Fibroblast of the conjunctiva (primary cell): ENCODE measurements at regions not wholly inside any gene's neighbourhood (a gene's known extent, or its start where the extent isn't known, plus 50 kb on each side); places are given as distances from the start of the nearest gene placed in this dataset.

Source experiments
- DNase-seq: peaks from one replicate; pipeline ENCODE4 v3.0.0-alpha.2; 2010; ENCODE audit warnings: low read depth

GRCh38 chr2:121076498-121076820, 208.5 kb downstream of the TFCP2L1 start:
- no peak for DNase-seq

GRCh38 chr2:121076885-121077549, 208.0 kb downstream of the TFCP2L1 start:
- no peak for DNase-seq

DNA sequence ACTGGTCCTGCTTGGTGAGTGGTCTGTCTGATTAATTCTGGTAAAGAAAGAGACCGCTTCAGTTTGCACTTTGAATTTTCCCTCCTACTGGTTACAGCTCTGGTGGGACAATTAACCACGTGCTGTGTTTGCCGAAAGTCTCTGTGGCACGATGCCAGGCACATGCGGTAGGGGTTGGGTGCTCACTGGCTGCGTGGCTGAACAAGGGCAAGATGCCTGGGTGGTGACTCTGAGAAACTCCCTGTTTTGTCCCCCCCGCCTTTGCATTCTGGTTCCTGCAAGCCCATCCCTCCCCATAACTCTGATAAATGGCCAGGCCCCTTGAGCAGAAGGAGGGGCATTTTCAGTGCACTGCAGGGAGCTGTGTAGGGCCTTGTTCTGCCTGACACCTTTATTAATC, 206.1 kb downstream of the TFCP2L1 start:
- no peak for DNase-seq

DNA sequence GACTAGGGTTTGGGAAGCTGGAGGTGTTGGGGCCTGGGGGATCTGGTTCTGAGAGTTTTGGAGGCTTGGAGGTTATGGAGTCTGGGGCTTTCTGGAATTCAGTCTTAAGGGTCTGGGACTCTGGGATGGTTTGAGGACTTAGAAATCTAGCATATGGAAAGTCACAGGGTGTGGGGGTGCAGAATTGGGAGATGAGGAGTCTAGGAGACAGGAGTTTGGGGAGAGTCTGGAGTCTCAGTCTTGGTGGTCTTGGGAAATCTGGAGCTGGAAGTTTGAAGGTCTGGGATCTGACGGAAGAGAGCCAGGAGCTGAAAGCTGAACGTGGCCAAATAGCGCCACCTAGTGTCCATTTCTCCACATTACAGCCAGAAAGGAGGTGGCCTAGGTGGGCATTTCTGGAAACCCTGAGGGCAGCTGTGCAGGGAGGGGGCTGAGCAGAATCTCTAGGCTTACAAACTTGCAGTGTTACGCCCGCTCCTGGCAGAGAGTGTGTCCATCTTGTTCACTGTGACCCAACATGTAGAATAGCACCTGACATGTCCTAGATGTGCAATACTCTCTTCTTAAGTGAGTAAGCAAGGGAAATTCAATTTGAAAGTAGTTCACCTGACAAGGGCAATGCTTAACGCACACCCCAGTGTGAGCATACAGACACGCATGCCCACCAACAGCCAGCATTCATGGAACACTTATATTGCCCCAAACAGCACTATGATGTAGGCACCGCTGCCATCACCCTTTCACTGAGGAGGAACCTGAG, 204.8 kb downstream of the TFCP2L1 start:
- no peak for DNase-seq

DNA sequence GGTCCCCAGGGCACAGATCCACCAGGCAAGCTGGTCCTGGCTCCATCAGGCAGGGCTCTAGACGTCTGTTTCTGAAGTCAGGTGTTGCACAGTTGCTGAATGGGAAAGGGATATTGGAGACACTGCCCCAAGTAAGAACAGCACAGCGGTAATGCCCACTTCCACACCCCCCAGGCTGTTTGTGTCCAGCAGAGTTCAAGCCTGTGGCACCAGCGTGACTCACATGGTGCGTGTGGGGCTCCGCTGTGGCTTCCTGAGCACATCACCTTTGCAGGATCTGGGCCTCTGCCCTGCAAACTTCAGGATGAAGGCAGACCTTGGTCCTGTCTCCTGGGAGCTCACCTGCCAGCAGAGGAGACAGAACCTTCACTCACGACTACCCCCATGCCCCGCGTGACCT, 203.3 kb downstream of the TFCP2L1 start:
- DNase-seq = no peak

DNA sequence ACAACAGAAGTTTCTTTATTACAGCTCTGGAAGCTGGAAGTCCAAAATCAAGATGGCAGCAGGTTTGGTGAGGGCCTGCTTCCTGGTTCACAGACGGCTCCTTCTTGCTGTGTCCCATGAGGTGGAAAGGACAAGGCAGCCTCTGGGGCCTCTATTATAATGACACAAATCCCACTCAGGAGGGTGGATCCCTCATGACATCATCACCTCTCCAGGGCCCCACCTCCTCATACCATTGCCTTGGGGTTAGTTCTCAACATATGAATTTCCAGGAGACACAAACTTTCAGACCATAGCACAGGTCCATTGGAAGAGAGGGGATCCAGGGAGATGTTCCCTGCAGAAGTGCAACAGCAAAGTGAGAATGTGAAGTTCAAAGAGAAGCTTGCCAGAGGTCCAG, 202.8 kb downstream of the TFCP2L1 start:
- DNase-seq = no peak

DNA sequence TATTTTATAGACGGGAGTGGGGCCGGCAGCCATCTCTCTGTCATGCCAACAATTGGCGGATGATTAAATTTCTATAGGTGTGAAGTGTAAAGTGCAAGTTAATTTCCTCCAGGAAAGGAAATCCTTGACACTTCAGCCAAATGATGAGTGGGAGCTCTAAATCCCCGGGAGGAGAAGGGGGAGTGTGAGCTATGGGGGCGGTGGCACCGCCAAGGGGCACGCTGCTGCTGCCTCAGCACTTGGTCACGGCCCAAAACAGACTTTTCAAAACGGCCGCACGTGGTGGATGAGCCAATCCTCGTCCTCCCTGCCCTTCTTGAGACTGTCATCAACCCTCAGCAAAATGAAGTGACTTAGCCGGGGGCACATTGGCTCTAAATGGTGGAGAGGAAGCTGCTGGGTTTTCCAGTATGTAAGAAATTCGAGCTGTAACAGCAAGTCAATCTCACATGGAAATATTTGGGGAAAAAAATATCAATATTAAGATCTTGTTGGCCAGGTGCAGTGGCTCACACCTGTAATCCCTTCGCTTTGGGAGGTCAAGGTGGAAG, 200.8 kb downstream of the TFCP2L1 start:
- DNase-seq = no peak

GRCh38 chr2:121085801-121086200, 199.2 kb downstream of the TFCP2L1 start:
- no peak for DNase-seq

DNA sequence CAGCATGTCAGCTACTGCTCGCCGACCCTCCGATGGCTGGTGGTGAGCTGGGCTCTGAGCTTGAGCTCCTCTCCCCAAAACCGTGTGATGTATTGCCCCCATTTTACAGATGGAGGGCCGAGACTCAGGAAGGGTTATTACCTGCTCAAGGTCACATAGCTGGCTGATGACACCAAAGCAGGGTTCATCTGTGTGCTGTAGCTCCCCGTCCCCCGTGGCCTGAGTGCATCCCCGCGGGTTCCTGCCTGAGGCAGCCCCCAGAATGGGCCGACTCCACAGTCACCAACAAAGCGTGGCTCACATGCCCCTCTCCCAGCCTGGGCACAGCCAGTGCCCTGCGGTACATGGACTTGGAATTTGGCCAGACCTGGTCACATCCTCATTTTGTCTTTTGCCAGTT, 198.6 kb downstream of the TFCP2L1 start:
- no peak for DNase-seq

DNA sequence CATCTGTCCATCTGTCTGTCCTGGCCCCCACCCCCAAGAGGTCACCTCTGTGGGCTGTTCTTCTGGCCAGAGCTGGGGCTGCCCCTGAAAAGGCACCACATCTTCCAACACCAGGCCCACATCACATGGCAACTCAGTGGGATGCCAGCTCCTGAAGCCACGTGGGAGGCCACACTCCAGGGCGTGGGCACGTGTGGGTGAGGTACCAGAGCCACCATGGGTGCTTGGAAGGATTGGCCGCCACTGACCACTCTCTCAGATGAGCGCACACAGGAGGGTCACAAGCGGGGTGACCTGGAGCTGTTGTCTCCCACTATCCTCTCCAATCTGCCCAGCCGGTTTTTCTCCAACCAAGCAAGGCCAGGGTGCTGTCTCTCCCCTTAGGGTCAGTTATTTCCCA, 197.9 kb downstream of the TFCP2L1 start:
- no peak for DNase-seq

- peak; percentile 73 for DNase-seq
Measured at GRCh38 chr2:121088251-121089165, 196.5 kb downstream of the TFCP2L1 start.

DNA sequence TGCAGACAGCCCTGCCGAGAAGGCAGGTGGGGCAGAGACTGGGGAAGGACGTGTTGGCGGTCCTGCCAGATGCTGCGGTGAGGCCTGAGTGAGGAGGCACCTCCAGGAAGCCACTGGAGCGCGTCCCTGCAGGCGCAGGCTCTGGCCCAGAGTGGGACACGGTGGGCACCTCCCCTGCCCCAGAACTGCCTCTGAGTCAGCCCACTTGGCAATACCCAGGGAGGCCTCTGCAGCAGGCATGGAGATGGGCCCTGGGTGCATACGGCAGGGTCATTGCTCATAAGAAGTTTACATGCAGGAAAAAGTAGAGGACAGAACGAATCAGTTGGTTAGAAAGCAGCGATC, 195.9 kb downstream of the TFCP2L1 start:
- DNase-seq = no peak

- DNase-seq = no peak
Measured at GRCh38 chr2:121090088-121090715, 194.8 kb downstream of the TFCP2L1 start.

DNA sequence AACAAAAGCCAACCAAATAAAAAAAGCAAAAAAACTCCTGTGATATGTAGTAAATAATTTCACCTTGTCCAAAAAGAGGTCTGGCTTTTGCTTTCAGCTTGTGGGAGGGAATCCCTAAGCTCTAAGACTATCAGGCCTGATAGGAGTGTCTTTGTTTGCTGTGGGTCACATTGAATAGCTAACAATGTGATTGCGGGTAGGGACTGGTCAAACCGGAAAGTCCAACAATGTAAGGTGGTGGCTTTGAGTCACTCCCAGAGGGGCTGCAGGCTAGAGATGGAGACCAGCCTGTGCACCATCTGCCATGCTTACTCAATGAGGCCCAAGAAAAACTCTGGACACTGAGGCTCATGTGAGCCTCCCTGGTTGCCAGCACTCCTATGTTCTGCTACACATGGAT, 192.9 kb downstream of the TFCP2L1 start:
- no peak for DNase-seq

DNA sequence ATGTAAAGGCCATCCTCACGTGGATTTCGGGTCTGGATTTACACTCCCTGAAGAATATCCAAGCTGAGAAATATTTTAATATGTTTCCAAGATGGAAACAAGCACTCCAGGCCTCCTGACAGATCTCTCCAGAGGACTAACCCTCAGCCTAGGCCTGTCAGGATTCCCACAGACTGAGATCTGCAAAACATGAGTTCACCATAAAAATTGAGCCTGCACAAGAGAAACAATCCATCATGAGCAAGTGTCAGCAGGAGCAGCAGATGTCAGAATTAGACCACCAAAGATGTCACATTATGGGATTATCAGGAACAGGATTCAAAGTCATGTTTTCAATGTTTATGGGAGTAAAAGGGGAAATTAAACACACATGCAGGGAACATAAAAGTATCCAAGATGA, 191.3 kb downstream of the TFCP2L1 start:
- DNase-seq = no peak

- no peak for DNase-seq
Measured at GRCh38 chr2:121094101-121094500, 190.9 kb downstream of the TFCP2L1 start.

DNA sequence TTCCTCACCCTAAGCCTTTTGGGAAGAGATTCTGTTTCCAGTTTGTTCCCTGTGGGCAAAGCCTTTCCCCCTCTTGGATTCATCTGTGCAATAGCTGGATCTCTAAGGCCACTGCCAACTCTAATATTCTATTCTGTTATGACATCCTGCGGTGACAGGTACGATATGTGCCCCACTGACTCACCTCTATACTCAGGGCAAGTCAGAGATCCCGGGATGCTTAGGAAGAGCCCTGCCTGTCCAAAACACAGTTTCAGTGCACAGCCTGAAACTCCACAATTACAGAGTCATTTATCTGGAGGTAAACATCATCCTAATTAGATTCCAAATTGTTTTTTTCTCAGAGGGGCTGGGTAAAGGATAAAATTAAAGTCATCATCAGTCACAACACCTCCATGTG, 190.2 kb downstream of the TFCP2L1 start:
- no peak for DNase-seq

GRCh38 chr2:121095257-121096080, 189.5 kb downstream of the TFCP2L1 start:
- DNase-seq = peak; percentile 52

DNA sequence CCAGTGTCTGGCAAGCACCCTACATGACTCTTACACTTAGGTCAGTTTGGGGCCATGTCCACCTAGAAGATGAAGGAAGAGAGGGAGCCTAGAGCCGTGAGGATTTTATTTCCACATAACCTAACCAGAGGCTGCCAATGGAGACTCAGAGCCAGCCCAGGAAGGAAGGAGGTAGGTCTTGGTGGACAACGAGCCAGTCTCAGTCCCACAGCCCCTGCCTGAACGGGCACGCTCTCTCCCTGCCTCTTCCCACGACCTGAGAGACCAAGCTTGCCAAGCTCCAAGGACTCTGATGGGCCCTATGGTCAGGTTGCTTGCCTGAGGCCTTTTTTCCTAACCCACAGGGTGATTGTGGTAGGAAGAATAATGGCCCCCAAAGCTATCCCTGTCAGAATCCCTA, 188.4 kb downstream of the TFCP2L1 start:
- DNase-seq = no peak

DNA sequence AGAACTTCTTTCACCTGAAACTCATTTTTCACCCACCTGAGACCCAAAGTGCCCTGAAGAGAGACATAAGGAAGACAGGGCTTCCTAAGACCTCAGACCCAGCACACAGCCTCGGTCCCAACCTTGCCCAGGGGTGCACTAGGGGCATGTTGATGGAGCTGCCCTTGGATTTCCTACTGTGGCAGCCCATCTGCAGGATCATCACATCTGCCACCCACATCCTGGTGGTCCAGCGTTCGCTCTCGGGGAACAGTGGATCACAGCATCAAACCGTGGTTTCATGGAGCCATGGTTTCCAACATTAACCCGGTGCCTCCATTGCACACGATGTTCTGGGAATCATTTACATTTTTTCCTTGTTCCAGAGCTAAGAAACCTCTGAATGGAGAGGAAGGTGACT, 186.4 kb downstream of the TFCP2L1 start:
- DNase-seq = no peak
